ENCODE measurements at regions not wholly inside any gene's neighbourhood (a gene's known extent, or its start where the extent isn't known, plus 50 kb on each side); places are given as distances from the start of the nearest gene placed in this dataset.
A peak's percentile ranks its signal among the peaks of the same experiment; 100 is the strongest.

- H2AK5ac ChIP-seq (ENCODE audit: low read depth, low read length): no peak overlapping the region
- TF ChIP-seq MAFK (IDR thresholded peaks at IDR 0.05; ENCODE audit: low read depth, low read length) (no peak), CBX5 (IDR thresholded peaks at IDR 0.05; ENCODE audit: low read depth, low read length) (no peak)
- no peak overlapping the region for H3K9ac ChIP-seq (replicated peaks in 1 of 4; ENCODE audit: extremely low read depth in 1 of 4, low read depth in 3 of 4, low read length in 3 of 4)
- H3K18ac ChIP-seq (ENCODE audit: extremely low read depth, low read length): no peak overlapping the region
- ChIA-PET POLR2A (ENCODE audit: partially characterized antibody) (no interaction called here), CTCF (ENCODE audit: partially characterized antibody) (interaction anchor here (1.5 to 2.7 kb wide), 3 partner anchors 9 to 27 kb away, joined by 3 to 14 read pairs (median 3); no protein-coding TSS in a partner anchor)
- DNase-seq (ENCODE audit: low read depth in 1 of 2, low spot score in 2 of 2) (no peak), FAIRE-seq (no peak)
- WGBS, 2 experiments (ENCODE audit: extremely low coverage in 1 of 2, insufficient coverage in 1 of 2, insufficient read length in 1 of 2, insufficient replicate concordance in 2 of 2, low coverage in 1 of 2, low lambda C conversion rate in 2 of 2, missing lambda C conversion rate in 1 of 2): 85% methylated on average over 8 of the region's 8 CpGs; no CpG with 5 or more reads in 1 of the 2 experiments
- H2BK20ac ChIP-seq (ENCODE audit: low read length): 0 out of 2 replicates have a peak overlapping the region, but pooled peaks have one; percentile 48
- H3K4me2 ChIP-seq (ENCODE audit: insufficient read depth in 1 of 2, low read depth in 2 of 2, low read length in 2 of 2): no peak overlapping the region
- H4K5ac ChIP-seq (ENCODE audit: insufficient read length, low read depth, low read length): no peak overlapping the region
- no peaks in the 10 kb centered on the region for H3K23me2 ChIP-seq (ENCODE audit: low read depth, low read length)
- no peak overlapping the region for H3K56ac ChIP-seq (replicated peaks; ENCODE audit: insufficient read length, low read depth, low read length)
- H3K4ac ChIP-seq (replicated peaks; ENCODE audit: insufficient read length, low read depth, low read length): no peak overlapping the region
- H4K20me1 ChIP-seq (replicated peaks in 1 of 2; ENCODE audit: control insufficient read depth in 1 of 2, insufficient read depth in 2 of 2, low read length in 2 of 2): no peaks in the 10 kb centered on the region
- H3K27me3 ChIP-seq (replicated peaks in 1 of 4; ENCODE audit: control insufficient read depth in 3 of 4, extremely low read depth in 1 of 4, insufficient read depth in 3 of 4, low read length in 3 of 4): peaks cover 0 to 1% (median 0%) of the 10 kb centered on the region in 4 experiments; a peak in 1 of 7 replicates
- H3K14ac ChIP-seq (ENCODE audit: insufficient read length): no peak overlapping the region
- H3K4me1 ChIP-seq (replicated peaks in 1 of 4; ENCODE audit: control insufficient read depth in 3 of 4, insufficient read depth in 4 of 4, low read length in 3 of 4): peaks cover 0 to 6% (median 0%) of the 10 kb centered on the region in 4 experiments; a peak in 2 of 7 replicates
- H3K4me3 ChIP-seq (ENCODE audit: extremely low read depth in 1 of 4, insufficient read depth in 2 of 4, low read depth in 3 of 4, low read length in 4 of 4): no peak overlapping the region
- no peaks in the 10 kb centered on the region for H3K36me3 ChIP-seq (ENCODE audit: control insufficient read depth in 2 of 4, insufficient read depth in 4 of 4, low read length in 3 of 4)
- no peak overlapping the region for H2BK120ac ChIP-seq (replicated peaks; ENCODE audit: low read depth, low read length)
- no peaks in the 10 kb centered on the region for H3K79me2 ChIP-seq (ENCODE audit: control insufficient read depth in 1 of 2, insufficient read depth in 2 of 2, low read length in 2 of 2)
- H2BK12ac ChIP-seq (ENCODE audit: low read depth, low read length): no peak overlapping the region
- no peak overlapping the region for H3K27ac ChIP-seq (ENCODE audit: low read depth, low read length)
- no peak overlapping the region for H4K91ac ChIP-seq (replicated peaks; ENCODE audit: insufficient read length, low read length)
- no peak overlapping the region for H2BK5ac ChIP-seq (ENCODE audit: low read depth, low read length)
- no peak overlapping the region for H2BK15ac ChIP-seq (ENCODE audit: low read length)
- H3K79me1 ChIP-seq (ENCODE audit: low read depth, low read length): no peaks in the 10 kb centered on the region
- no peak overlapping the region for H4K8ac ChIP-seq (ENCODE audit: extremely low read depth, insufficient read depth, low read length)
- H3K9me3 ChIP-seq (ENCODE audit: insufficient read depth in 2 of 2, low read depth in 1 of 2, low read length in 1 of 2): no peaks in the 10 kb centered on the region
- no peak overlapping the region for H3K23ac ChIP-seq (ENCODE audit: insufficient read length)
- H2AFZ ChIP-seq (ENCODE audit: low read length): no peak overlapping the region
These were observed 716.7 kb upstream of the TMEM132C start for GRCh38 chr12:127550271-127550670.
